ENCODE measurements at regions not wholly inside any gene's neighbourhood (a gene's known extent, or its start where the extent isn't known, plus 50 kb on each side); places are given as distances from the start of the nearest gene placed in this dataset.

GRCh38 chr6:11929241-11929835 lies 82.8 kb upstream of the HIVEP1 start:
- TF ChIP-seq POLR2A (IDR thresholded peaks at IDR 0.05), result no peak
- TF ChIP-seq CTCF (IDR thresholded peaks at IDR 0.05), result no peak

All from adrenal gland (tissue), 5 donors.